ENCODE measurements at regions not wholly inside any gene's neighbourhood (a gene's known extent, or its start where the extent isn't known, plus 50 kb on each side); places are given as distances from the start of the nearest gene placed in this dataset.

GRCh38 chr3:159158801-159159200 is 356.9 kb downstream of the MFSD1 start:
- TF ChIP-seq, protein P1, sequence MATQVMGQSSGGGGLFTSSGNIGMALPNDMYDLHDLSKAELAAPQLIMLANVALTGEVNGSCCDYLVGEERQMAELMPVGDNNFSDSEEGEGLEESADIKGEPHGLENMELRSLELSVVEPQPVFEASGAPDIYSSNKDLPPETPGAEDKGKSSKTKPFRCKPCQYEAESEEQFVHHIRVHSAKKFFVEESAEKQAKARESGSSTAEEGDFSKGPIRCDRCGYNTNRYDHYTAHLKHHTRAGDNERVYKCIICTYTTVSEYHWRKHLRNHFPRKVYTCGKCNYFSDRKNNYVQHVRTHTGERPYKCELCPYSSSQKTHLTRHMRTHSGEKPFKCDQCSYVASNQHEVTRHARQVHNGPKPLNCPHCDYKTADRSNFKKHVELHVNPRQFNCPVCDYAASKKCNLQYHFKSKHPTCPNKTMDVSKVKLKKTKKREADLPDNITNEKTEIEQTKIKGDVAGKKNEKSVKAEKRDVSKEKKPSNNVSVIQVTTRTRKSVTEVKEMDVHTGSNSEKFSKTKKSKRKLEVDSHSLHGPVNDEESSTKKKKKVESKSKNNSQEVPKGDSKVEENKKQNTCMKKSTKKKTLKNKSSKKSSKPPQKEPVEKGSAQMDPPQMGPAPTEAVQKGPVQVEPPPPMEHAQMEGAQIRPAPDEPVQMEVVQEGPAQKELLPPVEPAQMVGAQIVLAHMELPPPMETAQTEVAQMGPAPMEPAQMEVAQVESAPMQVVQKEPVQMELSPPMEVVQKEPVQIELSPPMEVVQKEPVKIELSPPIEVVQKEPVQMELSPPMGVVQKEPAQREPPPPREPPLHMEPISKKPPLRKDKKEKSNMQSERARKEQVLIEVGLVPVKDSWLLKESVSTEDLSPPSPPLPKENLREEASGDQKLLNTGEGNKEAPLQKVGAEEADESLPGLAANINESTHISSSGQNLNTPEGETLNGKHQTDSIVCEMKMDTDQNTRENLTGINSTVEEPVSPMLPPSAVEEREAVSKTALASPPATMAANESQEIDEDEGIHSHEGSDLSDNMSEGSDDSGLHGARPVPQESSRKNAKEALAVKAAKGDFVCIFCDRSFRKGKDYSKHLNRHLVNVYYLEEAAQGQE (IDR thresholded peaks at IDR 0.05; ENCODE audit: borderline replicate concordance): no peak
- TF ChIP-seq SMC3 (conservative IDR thresholded peaks at IDR 0.05; ENCODE audit: poor library complexity) (no peak), TAF1 (IDR thresholded peaks at IDR 0.05; ENCODE audit: low read depth) (no peak), EP300 (conservative IDR thresholded peaks at IDR 0.05; ENCODE audit: poor library complexity, severe bottlenecking) (no peak), RAD21 (conservative IDR thresholded peaks at IDR 0.05) (no peak), MXI1 (conservative IDR thresholded peaks at IDR 0.05; ENCODE audit: poor library complexity, severe bottlenecking) (no peak), POLR2AphosphoS5 (IDR thresholded peaks at IDR 0.05) (no peak), CTCF (IDR thresholded peaks at IDR 0.05; ENCODE audit: poor library complexity, severe bottlenecking) (no peak), EZH2 (IDR thresholded peaks at IDR 0.05; ENCODE audit: borderline replicate concordance, insufficient read depth, low read length, poor library complexity, severe bottlenecking) (no peak)
- H3K79me2 ChIP-seq (replicated peaks; ENCODE audit: insufficient read depth, low read length): no peaks in the 10 kb centered on the region
- H3F3A ChIP-seq (ENCODE audit: insufficient read depth, low read length, poor library complexity, severe bottlenecking): no peaks in the 10 kb centered on the region

GRCh38 chr3:159159546-159159945 is 357.7 kb downstream of the MFSD1 start:
- H3K27me3 ChIP-seq (ENCODE audit: insufficient read depth, low read depth, low read length): no peaks in the 10 kb centered on the region
- no peaks in the 10 kb centered on the region for H3F3A ChIP-seq (ENCODE audit: insufficient read depth, low read length, poor library complexity, severe bottlenecking)
- H3K36me3 ChIP-seq (ENCODE audit: insufficient read depth, low read length): no peaks in the 10 kb centered on the region
- no peaks in the 10 kb centered on the region for H3K9me3 ChIP-seq (ENCODE audit: low read length)
- no peak overlapping the region for H3K27ac ChIP-seq (ENCODE audit: low read length)
- no peaks in the 10 kb centered on the region for H4K20me1 ChIP-seq (ENCODE audit: insufficient read depth)
- no peak overlapping the region for H3K9ac ChIP-seq (ENCODE audit: low read length)
- no peak overlapping the region for H2AFZ ChIP-seq (ENCODE audit: low read depth, low read length)
- no peak overlapping the region for H3K4me2 ChIP-seq (ENCODE audit: low read length)
- TF ChIP-seq CTCF (IDR thresholded peaks at IDR 0.05; ENCODE audit: poor library complexity, severe bottlenecking): no peak
- TF ChIP-seq EZH2 (IDR thresholded peaks at IDR 0.05; ENCODE audit: borderline replicate concordance, insufficient read depth, low read length, poor library complexity, severe bottlenecking): no peak
- no peak for TF ChIP-seq EP300 (conservative IDR thresholded peaks at IDR 0.05; ENCODE audit: poor library complexity, severe bottlenecking)
- TF ChIP-seq MXI1 (conservative IDR thresholded peaks at IDR 0.05; ENCODE audit: poor library complexity, severe bottlenecking): no peak
- TF ChIP-seq RAD21 (conservative IDR thresholded peaks at IDR 0.05): no peak
- H3K9me2 ChIP-seq (ENCODE audit: insufficient read depth, low read length): no peaks in the 10 kb centered on the region
- no peaks in the 10 kb centered on the region for H3K79me2 ChIP-seq (replicated peaks; ENCODE audit: insufficient read depth, low read length)
- no peak overlapping the region for H3K4me3 ChIP-seq (ENCODE audit: low read length)

More at GRCh38 chr3:159158801-159159200, 356.9 kb downstream of the MFSD1 start:
- Histone ChIP-seq H3K9me3 (ENCODE audit: low read length) (no peaks in the 10 kb centered on the region), H3K4me3 (ENCODE audit: low read length) (no peak overlapping the region), H3K27me3 (ENCODE audit: insufficient read depth, low read depth, low read length) (no peaks in the 10 kb centered on the region), H3K27ac (ENCODE audit: low read length) (no peak overlapping the region), H3K9ac (ENCODE audit: low read length) (no peak overlapping the region), H4K20me1 (ENCODE audit: insufficient read depth) (no peaks in the 10 kb centered on the region), H3K9me2 (ENCODE audit: insufficient read depth, low read length) (no peaks in the 10 kb centered on the region), H3K4me2 (ENCODE audit: low read length) (no peak overlapping the region), H3K36me3 (ENCODE audit: insufficient read depth, low read length) (no peaks in the 10 kb centered on the region), H2AFZ (ENCODE audit: low read depth, low read length) (no peak overlapping the region)

Measured in neural cell (in vitro differentiated cells).